Fibroblast of lung (primary cell): ENCODE measurements at regions not wholly inside any gene's neighbourhood (a gene's known extent, or its start where the extent isn't known, plus 50 kb on each side); places are given as distances from the start of the nearest gene placed in this dataset.

Experiments used
- EZH2 ChIP-seq: IDR thresholded peaks from 2 replicates; pipeline ENCODE4 v1.5.1; 2012; ENCODE audit warnings: low read length, control low read depth, mild to moderate bottlenecking; ENCODE audit errors: missing control alignments
- TF ChIP-seq, protein P1 (sequence below), 2 donors: IDR thresholded peaks in 1 of 2; conservative IDR thresholded peaks in 1 of 2; 1 replicate in 1 of 2; 2 replicates in 1 of 2; pipeline ENCODE4 v1.5.1; 2011 to 2012; ENCODE audit warnings: low read length in 2 of 2, control low read depth in 1 of 2, inconsistent platforms in 1 of 2, low read depth in 1 of 2, mild to moderate bottlenecking in 1 of 2

- TF ChIP-seq, protein P1, sequence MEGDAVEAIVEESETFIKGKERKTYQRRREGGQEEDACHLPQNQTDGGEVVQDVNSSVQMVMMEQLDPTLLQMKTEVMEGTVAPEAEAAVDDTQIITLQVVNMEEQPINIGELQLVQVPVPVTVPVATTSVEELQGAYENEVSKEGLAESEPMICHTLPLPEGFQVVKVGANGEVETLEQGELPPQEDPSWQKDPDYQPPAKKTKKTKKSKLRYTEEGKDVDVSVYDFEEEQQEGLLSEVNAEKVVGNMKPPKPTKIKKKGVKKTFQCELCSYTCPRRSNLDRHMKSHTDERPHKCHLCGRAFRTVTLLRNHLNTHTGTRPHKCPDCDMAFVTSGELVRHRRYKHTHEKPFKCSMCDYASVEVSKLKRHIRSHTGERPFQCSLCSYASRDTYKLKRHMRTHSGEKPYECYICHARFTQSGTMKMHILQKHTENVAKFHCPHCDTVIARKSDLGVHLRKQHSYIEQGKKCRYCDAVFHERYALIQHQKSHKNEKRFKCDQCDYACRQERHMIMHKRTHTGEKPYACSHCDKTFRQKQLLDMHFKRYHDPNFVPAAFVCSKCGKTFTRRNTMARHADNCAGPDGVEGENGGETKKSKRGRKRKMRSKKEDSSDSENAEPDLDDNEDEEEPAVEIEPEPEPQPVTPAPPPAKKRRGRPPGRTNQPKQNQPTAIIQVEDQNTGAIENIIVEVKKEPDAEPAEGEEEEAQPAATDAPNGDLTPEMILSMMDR (conservative IDR thresholded peaks at IDR 0.05 in 1 of 2, IDR thresholded peaks at IDR 0.05 in 1 of 2; ENCODE audit: low read depth in 1 of 2, low read length in 2 of 2): no peak
- no peak for TF ChIP-seq EZH2
Observed at GRCh38 chr2:5235701-5236100, 456.5 kb upstream of the SOX11 start.
